ENCODE measurements at regions not wholly inside any gene's neighbourhood (a gene's known extent, or its start where the extent isn't known, plus 50 kb on each side); places are given as distances from the start of the nearest gene placed in this dataset.

DNA sequence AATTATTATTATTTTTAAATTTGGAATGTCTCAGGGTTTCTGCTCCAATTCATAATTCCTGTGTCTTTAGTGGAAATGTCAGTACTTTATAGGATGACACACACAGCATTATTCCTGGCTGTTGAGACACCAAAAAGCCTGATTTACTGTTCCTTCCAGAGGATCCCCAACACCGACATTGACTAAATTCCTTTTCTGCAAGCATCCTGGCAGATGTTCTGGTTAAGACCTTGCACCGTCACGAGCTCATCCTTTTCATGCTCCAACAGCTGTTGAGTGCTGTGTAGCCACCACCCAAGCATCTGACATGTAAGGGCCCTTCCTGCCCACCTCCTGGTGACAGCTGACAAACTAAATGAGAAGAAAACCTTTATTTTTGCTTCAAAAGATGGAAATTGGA, 284.3 kb upstream of the SULF2 start:
- no peak overlapping the region for H3K27ac Mint-ChIP-seq
- Histone ChIP-seq H3K4me3 (replicated peaks in 1 of 3; ENCODE audit: low read depth in 2 of 3, low read length in 3 of 3) (no peak overlapping the region), H3K27ac (ENCODE audit: low read depth in 1 of 2, low read length in 2 of 2) (no peak overlapping the region), H3K27me3 (ENCODE audit: control insufficient read depth in 2 of 2, insufficient read depth in 2 of 2, low read length in 2 of 2) (no peaks in the 10 kb centered on the region), H3K4me2 (replicated peaks; ENCODE audit: extremely low read depth, low read length, poor library complexity, severe bottlenecking) (no peak overlapping the region), H3K9ac (ENCODE audit: insufficient read depth, low read length, poor library complexity, severe bottlenecking) (no peak overlapping the region), H3K9me3 (replicated peaks in 1 of 2; ENCODE audit: control insufficient read depth in 1 of 2, insufficient read depth in 1 of 2, low read length in 2 of 2) (peaks cover 0 to 3% of the 10 kb centered on the region in 2 donors), H4K20me1 (ENCODE audit: insufficient read depth, low read length) (no peaks in the 10 kb centered on the region), H3K36me3 (replicated peaks in 1 of 2; ENCODE audit: control insufficient read depth in 1 of 2, insufficient read depth in 2 of 2, low read length in 2 of 2) (no peaks in the 10 kb centered on the region), H3K4me1 (ENCODE audit: control insufficient read depth in 1 of 2, insufficient read depth in 2 of 2, low read length in 2 of 2) (no peaks in the 10 kb centered on the region), H3K79me2 (ENCODE audit: insufficient read depth, low read length) (no peaks in the 10 kb centered on the region), H2AFZ (ENCODE audit: insufficient read depth, low read depth, low read length, poor library complexity, severe bottlenecking) (no peak overlapping the region)
- peaks cover 3 to 22% (median 4%) of the 10 kb centered on the region in 3 donors for H3K27me3 Mint-ChIP-seq (ENCODE audit: low read depth in 3 of 3)
- peaks cover 0 to 8% (median 3%) of the 10 kb centered on the region in 7 donors for H3K9me3 Mint-ChIP-seq
- DNase-seq: no peak
- no peak overlapping the region for H3K4me3 Mint-ChIP-seq
- intact Hi-C loops (cut with micrococcal nuclease): no loop called here
- no peaks in the 10 kb centered on the region for H3K4me1 Mint-ChIP-seq
- TF ChIP-seq, protein P1, sequence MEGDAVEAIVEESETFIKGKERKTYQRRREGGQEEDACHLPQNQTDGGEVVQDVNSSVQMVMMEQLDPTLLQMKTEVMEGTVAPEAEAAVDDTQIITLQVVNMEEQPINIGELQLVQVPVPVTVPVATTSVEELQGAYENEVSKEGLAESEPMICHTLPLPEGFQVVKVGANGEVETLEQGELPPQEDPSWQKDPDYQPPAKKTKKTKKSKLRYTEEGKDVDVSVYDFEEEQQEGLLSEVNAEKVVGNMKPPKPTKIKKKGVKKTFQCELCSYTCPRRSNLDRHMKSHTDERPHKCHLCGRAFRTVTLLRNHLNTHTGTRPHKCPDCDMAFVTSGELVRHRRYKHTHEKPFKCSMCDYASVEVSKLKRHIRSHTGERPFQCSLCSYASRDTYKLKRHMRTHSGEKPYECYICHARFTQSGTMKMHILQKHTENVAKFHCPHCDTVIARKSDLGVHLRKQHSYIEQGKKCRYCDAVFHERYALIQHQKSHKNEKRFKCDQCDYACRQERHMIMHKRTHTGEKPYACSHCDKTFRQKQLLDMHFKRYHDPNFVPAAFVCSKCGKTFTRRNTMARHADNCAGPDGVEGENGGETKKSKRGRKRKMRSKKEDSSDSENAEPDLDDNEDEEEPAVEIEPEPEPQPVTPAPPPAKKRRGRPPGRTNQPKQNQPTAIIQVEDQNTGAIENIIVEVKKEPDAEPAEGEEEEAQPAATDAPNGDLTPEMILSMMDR (IDR thresholded peaks at IDR 0.05): no peak
- no peaks in the 10 kb centered on the region for H3K36me3 Mint-ChIP-seq
- 96% methylated on average over 3 of the region's 3 CpGs for WGBS (ENCODE audit: insufficient coverage)

DNA sequence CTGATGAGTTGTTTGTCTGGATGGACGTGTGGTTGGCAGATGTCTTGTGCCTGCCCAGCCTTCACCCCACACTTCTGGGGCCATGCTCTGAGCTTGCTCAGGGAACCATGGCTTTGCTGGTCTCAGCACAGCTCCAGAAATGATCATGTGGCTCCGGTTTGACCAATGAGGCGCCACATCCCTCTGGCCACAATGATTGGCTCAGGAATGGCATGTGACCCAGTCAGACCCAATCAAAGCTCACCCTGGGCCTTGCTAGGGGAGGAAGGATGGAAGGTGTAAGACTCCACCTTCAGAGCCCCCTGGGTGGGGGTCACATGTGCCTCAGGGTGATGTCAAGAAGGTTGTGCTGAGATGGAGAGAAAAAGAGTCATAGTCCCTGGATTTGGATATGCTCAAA, 281.6 kb upstream of the SULF2 start:
- H3K9me3 Mint-ChIP-seq: peaks cover 3 to 8% (median 5%) of the 10 kb centered on the region in 7 donors
- no peaks in the 10 kb centered on the region for H3K36me3 Mint-ChIP-seq
- H3K79me2 ChIP-seq (ENCODE audit: insufficient read depth, low read length): no peaks in the 10 kb centered on the region
- no peak overlapping the region for H3K4me3 Mint-ChIP-seq
- H3K9me3 ChIP-seq (replicated peaks in 1 of 2; ENCODE audit: control insufficient read depth in 1 of 2, insufficient read depth in 1 of 2, low read length in 2 of 2): peaks cover 0 to 3% of the 10 kb centered on the region in 2 donors
- no peak overlapping the region for H2AFZ ChIP-seq (ENCODE audit: insufficient read depth, low read depth, low read length, poor library complexity, severe bottlenecking)
- no peaks in the 10 kb centered on the region for H4K20me1 ChIP-seq (ENCODE audit: insufficient read depth, low read length)
- H3K4me1 ChIP-seq (ENCODE audit: control insufficient read depth in 1 of 2, insufficient read depth in 2 of 2, low read length in 2 of 2): no peaks in the 10 kb centered on the region
- H3K4me3 ChIP-seq (replicated peaks in 1 of 3; ENCODE audit: low read depth in 2 of 3, low read length in 3 of 3): no peak overlapping the region
- TF ChIP-seq, protein P1 (IDR thresholded peaks at IDR 0.05): no peak
- H3K4me2 ChIP-seq (replicated peaks; ENCODE audit: extremely low read depth, low read length, poor library complexity, severe bottlenecking): no peak overlapping the region
- DNase-seq: no peak
- no peak overlapping the region for H3K9ac ChIP-seq (ENCODE audit: insufficient read depth, low read length, poor library complexity, severe bottlenecking)
- no peak overlapping the region for H3K27ac ChIP-seq (ENCODE audit: low read depth in 1 of 2, low read length in 2 of 2)
- intact Hi-C loops (cut with micrococcal nuclease): no loop called here
- peaks cover 3 to 23% (median 4%) of the 10 kb centered on the region in 3 donors for H3K27me3 Mint-ChIP-seq (ENCODE audit: low read depth in 3 of 3)
- H3K4me1 Mint-ChIP-seq: no peaks in the 10 kb centered on the region
- H3K27me3 ChIP-seq (ENCODE audit: control insufficient read depth in 2 of 2, insufficient read depth in 2 of 2, low read length in 2 of 2): no peaks in the 10 kb centered on the region
- H3K36me3 ChIP-seq (replicated peaks in 1 of 2; ENCODE audit: control insufficient read depth in 1 of 2, insufficient read depth in 2 of 2, low read length in 2 of 2): no peaks in the 10 kb centered on the region
- peak overlapping the region in 1 of 7 donors; percentile 31 for H3K27ac Mint-ChIP-seq
- WGBS (ENCODE audit: insufficient coverage): 94% methylated on average over 2 of the region's 3 CpGs

All from CD14-positive monocyte (primary cell).